HG03135 (cell line): ENCODE measurements at regions not wholly inside any gene's neighbourhood (a gene's known extent, or its start where the extent isn't known, plus 50 kb on each side); places are given as distances from the start of the nearest gene placed in this dataset.

ENCODE experiments used
- ATAC-seq: cut with Tn5 transposase; IDR thresholded peaks from one replicate; pipeline ENCODE4 v1.9.1; 2021; ENCODE audit warnings: mild to moderate bottlenecking, moderate library complexity; ENCODE audit not compliant: unreplicated experiment

- no peak for ATAC-seq
These were observed 560.4 kb upstream of the DPPA4 start for GRCh38 chr3:109897734-109898133.

- ATAC-seq = no peak
These were observed 562.6 kb upstream of the DPPA4 start for GRCh38 chr3:109899925-109900324.

- no peak for ATAC-seq
These were observed 563.4 kb upstream of the DPPA4 start for GRCh38 chr3:109900783-109901182.

GRCh38 chr3:109902549-109902948 is 565.2 kb upstream of the DPPA4 start:
- ATAC-seq = no peak

GRCh38 chr3:109903100-109903499 is 565.8 kb upstream of the DPPA4 start:
- no peak for ATAC-seq

GRCh38 chr3:109910772-109911171 is 573.4 kb upstream of the DPPA4 start:
- ATAC-seq = no peak

GRCh38 chr3:109918740-109919139 is 581.4 kb upstream of the DPPA4 start:
- no peak for ATAC-seq

- no peak for ATAC-seq
These were observed 583.4 kb upstream of the DPPA4 start for GRCh38 chr3:109920749-109921148.

- no peak for ATAC-seq
These were observed 584.2 kb upstream of the DPPA4 start for GRCh38 chr3:109921509-109921908.

- no peak for ATAC-seq
These were observed 585.5 kb upstream of the DPPA4 start for GRCh38 chr3:109922856-109923255.

- ATAC-seq = no peak
These were observed 586.1 kb upstream of the DPPA4 start for GRCh38 chr3:109923431-109923830.

- no peak for ATAC-seq
These were observed 586.9 kb upstream of the DPPA4 start for GRCh38 chr3:109924196-109924595.

- ATAC-seq = no peak
These were observed 589.0 kb upstream of the DPPA4 start for GRCh38 chr3:109926376-109926775.

- no peak for ATAC-seq
These were observed 589.8 kb upstream of the DPPA4 start for GRCh38 chr3:109927161-109927560.

- ATAC-seq = no peak
These were observed 590.4 kb upstream of the DPPA4 start for GRCh38 chr3:109927726-109928125.

- ATAC-seq = no peak
These were observed 593.2 kb upstream of the DPPA4 start for GRCh38 chr3:109930582-109930981.

GRCh38 chr3:109933576-109933975 is 596.2 kb upstream of the DPPA4 start:
- no peak for ATAC-seq

- ATAC-seq = no peak
These were observed 602.5 kb upstream of the DPPA4 start for GRCh38 chr3:109939817-109940216.

- no peak for ATAC-seq
These were observed 605.8 kb upstream of the DPPA4 start for GRCh38 chr3:109943181-109943580.

GRCh38 chr3:109944836-109945235 is 607.5 kb upstream of the DPPA4 start:
- ATAC-seq = no peak

- ATAC-seq = no peak
These were observed 615.6 kb upstream of the DPPA4 start for GRCh38 chr3:109952924-109953323.

- ATAC-seq = no peak
These were observed 626.5 kb upstream of the DPPA4 start for GRCh38 chr3:109963831-109964230.

GRCh38 chr3:109973733-109974132 is 636.4 kb upstream of the DPPA4 start:
- ATAC-seq = no peak

GRCh38 chr3:109977897-109978296 is 640.6 kb upstream of the DPPA4 start:
- ATAC-seq = no peak
